ENCODE measurements at regions not wholly inside any gene's neighbourhood (a gene's known extent, or its start where the extent isn't known, plus 50 kb on each side); places are given as distances from the start of the nearest gene placed in this dataset.

- TF ChIP-seq ZBTB7A (IDR thresholded peaks at IDR 0.05; ENCODE audit: low read depth) (no peak), REST (IDR thresholded peaks at IDR 0.05; ENCODE audit: low read depth) (no peak), YY1 (IDR thresholded peaks at IDR 0.05; ENCODE audit: low read depth) (no peak), MAX (IDR thresholded peaks at IDR 0.05) (no peak), EP300 (IDR thresholded peaks at IDR 0.05; ENCODE audit: borderline replicate concordance) (no peak), TAF1 (IDR thresholded peaks at IDR 0.05; ENCODE audit: low read depth) (no peak), TCF12 (IDR thresholded peaks at IDR 0.05; ENCODE audit: low read depth) (no peak), EGR1 (IDR thresholded peaks at IDR 0.05) (no peak)
Measured at GRCh38 chr11:90639461-90639993, 416.7 kb upstream of the CHORDC1 start.

Data from Ishikawa (cell line).